Liver (tissue), 3 donors: ENCODE measurements at regions not wholly inside any gene's neighbourhood (a gene's known extent, or its start where the extent isn't known, plus 50 kb on each side); places are given as distances from the start of the nearest gene placed in this dataset.
"Not testable (repeated sequence)": the region's sequence is repeated elsewhere in the genome, so short reads cannot be mapped to it uniquely, and the experiment has no call there.

Experiments used
- MAX ChIP-seq: IDR thresholded peaks from 2 replicates; pipeline ENCODE4 v1.6.1; 2016; ENCODE audit warnings: antibody characterized with exemption
- RAD21 ChIP-seq, 2 donors: IDR thresholded peaks; 2 replicates each; pipeline ENCODE4 v1.6.1; 2016; ENCODE audit warnings: antibody characterized with exemption in 2 of 2, mild to moderate bottlenecking in 2 of 2
- REST ChIP-seq: IDR thresholded peaks from 2 replicates; pipeline ENCODE4 v1.6.1; 2016; ENCODE audit warnings: antibody characterized with exemption, mild to moderate bottlenecking
- YY1 ChIP-seq: IDR thresholded peaks from 2 replicates; pipeline ENCODE4 v1.6.1; 2016; ENCODE audit warnings: antibody characterized with exemption, mild to moderate bottlenecking
- TF ChIP-seq, protein P1 (sequence below): fragments of 150-350 bp; IDR thresholded peaks from 2 replicates; pipeline ENCODE4 v1.5.1; 2017; ENCODE audit warnings: improper control_type of control experiment, low read depth, low read length; ENCODE audit not compliant: missing input control
- donor health status: healthy.
- donor health status: healthy.

DNA sequence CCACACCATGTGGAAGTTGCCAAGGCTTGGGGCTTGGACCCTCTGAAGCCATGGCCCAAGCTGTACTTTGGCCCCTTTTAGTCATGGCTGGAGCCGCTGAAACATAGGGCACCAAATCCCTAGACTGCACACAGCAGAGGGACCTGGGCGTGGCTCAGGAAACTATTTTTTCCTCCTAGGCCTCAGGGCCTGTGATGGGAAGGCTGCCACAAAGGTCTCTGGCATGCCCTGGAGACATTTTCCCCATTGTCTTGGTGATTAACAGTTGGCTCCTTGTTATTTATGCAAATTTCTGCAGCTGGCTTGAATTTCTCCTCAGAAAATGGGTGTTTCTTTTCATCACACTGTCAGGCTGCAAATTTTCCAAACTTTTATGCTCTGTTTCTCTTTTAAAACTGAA, 102.3 kb downstream of the SPP2 start:
- TF ChIP-seq, protein P1, sequence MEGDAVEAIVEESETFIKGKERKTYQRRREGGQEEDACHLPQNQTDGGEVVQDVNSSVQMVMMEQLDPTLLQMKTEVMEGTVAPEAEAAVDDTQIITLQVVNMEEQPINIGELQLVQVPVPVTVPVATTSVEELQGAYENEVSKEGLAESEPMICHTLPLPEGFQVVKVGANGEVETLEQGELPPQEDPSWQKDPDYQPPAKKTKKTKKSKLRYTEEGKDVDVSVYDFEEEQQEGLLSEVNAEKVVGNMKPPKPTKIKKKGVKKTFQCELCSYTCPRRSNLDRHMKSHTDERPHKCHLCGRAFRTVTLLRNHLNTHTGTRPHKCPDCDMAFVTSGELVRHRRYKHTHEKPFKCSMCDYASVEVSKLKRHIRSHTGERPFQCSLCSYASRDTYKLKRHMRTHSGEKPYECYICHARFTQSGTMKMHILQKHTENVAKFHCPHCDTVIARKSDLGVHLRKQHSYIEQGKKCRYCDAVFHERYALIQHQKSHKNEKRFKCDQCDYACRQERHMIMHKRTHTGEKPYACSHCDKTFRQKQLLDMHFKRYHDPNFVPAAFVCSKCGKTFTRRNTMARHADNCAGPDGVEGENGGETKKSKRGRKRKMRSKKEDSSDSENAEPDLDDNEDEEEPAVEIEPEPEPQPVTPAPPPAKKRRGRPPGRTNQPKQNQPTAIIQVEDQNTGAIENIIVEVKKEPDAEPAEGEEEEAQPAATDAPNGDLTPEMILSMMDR: not testable (repeated sequence)
- not testable (repeated sequence) for TF ChIP-seq MAX; YY1; REST; RAD21 (IDR thresholded peaks at IDR 0.05)
